ENCODE measurements at regions not wholly inside any gene's neighbourhood (a gene's known extent, or its start where the extent isn't known, plus 50 kb on each side); places are given as distances from the start of the nearest gene placed in this dataset.

GRCh38 chr3:117921411-117921810 lies 1113.2 kb downstream of the IGSF11 start:
- H3K9me3 Mint-ChIP-seq: no peaks in the 10 kb centered on the region
- no peak overlapping the region for H3K27ac Mint-ChIP-seq
- Histone ChIP-seq H3K4me3 (ENCODE audit: low read length) (no peak overlapping the region), H3K36me3 (ENCODE audit: insufficient read depth, low read length) (no peaks in the 10 kb centered on the region), H3K4me1 (ENCODE audit: insufficient read depth, low read length) (no peaks in the 10 kb centered on the region), H3K9me3 (ENCODE audit: control insufficient read depth in 1 of 2, insufficient read depth in 1 of 2, low read length in 2 of 2) (no peaks in the 10 kb centered on the region), H3K27ac (ENCODE audit: low read depth in 1 of 2, low read length in 2 of 2) (no peak overlapping the region), H3K27me3 (ENCODE audit: control insufficient read depth in 1 of 2, insufficient read depth in 2 of 2, low read length in 2 of 2) (no peaks in the 10 kb centered on the region)
- no peaks in the 10 kb centered on the region for H3K36me3 Mint-ChIP-seq (ENCODE audit: low read depth)
- intact Hi-C loops (cut with DNase I, micrococcal nuclease): no loop called here
- ATAC-seq (ENCODE audit: poor library complexity): no peak
- CTCF ChIA-PET: no interaction called here
- POLR2A ChIA-PET: no interaction called here
- H3K4me1 Mint-ChIP-seq (ENCODE audit: low read depth): no peaks in the 10 kb centered on the region
- H3K4me3 Mint-ChIP-seq: no peak overlapping the region
- TF ChIP-seq CTCF (IDR thresholded peaks at IDR 0.05): no peak
- no peaks in the 10 kb centered on the region for H3K27me3 Mint-ChIP-seq
- no peak for DNase-seq

GRCh38 chr3:117922039-117922438 lies 1112.6 kb downstream of the IGSF11 start:
- ChIA-PET CTCF (no interaction called here), POLR2A (no interaction called here)
- Histone ChIP-seq H3K36me3 (ENCODE audit: insufficient read depth, low read length) (no peaks in the 10 kb centered on the region), H3K27me3 (ENCODE audit: control insufficient read depth in 1 of 2, insufficient read depth in 2 of 2, low read length in 2 of 2) (no peaks in the 10 kb centered on the region), H3K4me1 (ENCODE audit: insufficient read depth, low read length) (no peaks in the 10 kb centered on the region), H3K9me3 (ENCODE audit: control insufficient read depth in 1 of 2, insufficient read depth in 1 of 2, low read length in 2 of 2) (no peaks in the 10 kb centered on the region), H3K27ac (ENCODE audit: low read depth in 1 of 2, low read length in 2 of 2) (no peak overlapping the region), H3K4me3 (ENCODE audit: low read length) (no peak overlapping the region)
- DNase-seq: no peak
- H3K27ac Mint-ChIP-seq: no peak overlapping the region
- H3K4me1 Mint-ChIP-seq (ENCODE audit: low read depth): no peaks in the 10 kb centered on the region
- no peak for ATAC-seq (ENCODE audit: poor library complexity)
- H3K36me3 Mint-ChIP-seq (ENCODE audit: low read depth): no peaks in the 10 kb centered on the region
- H3K9me3 Mint-ChIP-seq: no peaks in the 10 kb centered on the region
- H3K27me3 Mint-ChIP-seq: no peaks in the 10 kb centered on the region
- no peak for TF ChIP-seq CTCF (IDR thresholded peaks at IDR 0.05)
- no peak overlapping the region for H3K4me3 Mint-ChIP-seq
- intact Hi-C loops (cut with DNase I, micrococcal nuclease): no loop called here

GRCh38 chr3:117926819-117927218 lies 1107.8 kb downstream of the IGSF11 start:
- Histone ChIP-seq H3K36me3 (ENCODE audit: insufficient read depth, low read length) (no peaks in the 10 kb centered on the region), H3K4me1 (ENCODE audit: insufficient read depth, low read length) (no peaks in the 10 kb centered on the region), H3K4me3 (ENCODE audit: low read length) (no peak overlapping the region), H3K27me3 (ENCODE audit: control insufficient read depth in 1 of 2, insufficient read depth in 2 of 2, low read length in 2 of 2) (no peaks in the 10 kb centered on the region), H3K9me3 (ENCODE audit: control insufficient read depth in 1 of 2, insufficient read depth in 1 of 2, low read length in 2 of 2) (no peaks in the 10 kb centered on the region), H3K27ac (ENCODE audit: low read depth in 1 of 2, low read length in 2 of 2) (no peak overlapping the region)
- POLR2A ChIA-PET: no interaction called here
- Mint-ChIP-seq H3K27me3 (no peaks in the 10 kb centered on the region), H3K4me3 (no peak overlapping the region), H3K4me1 (ENCODE audit: low read depth) (no peaks in the 10 kb centered on the region), H3K9me3 (peaks cover 7% of the 10 kb centered on the region), H3K36me3 (ENCODE audit: low read depth) (no peaks in the 10 kb centered on the region), H3K27ac (no peak overlapping the region)
- CTCF ChIA-PET: no interaction called here
- DNase-seq (no peak), ATAC-seq (ENCODE audit: poor library complexity) (no peak)
- no peak for TF ChIP-seq CTCF (IDR thresholded peaks at IDR 0.05)
- intact Hi-C loops (cut with DNase I, micrococcal nuclease): no loop called here

All from CD4-positive, alpha-beta T cell (primary cell).